ENCODE measurements at regions not wholly inside any gene's neighbourhood (a gene's known extent, or its start where the extent isn't known, plus 50 kb on each side); places are given as distances from the start of the nearest gene placed in this dataset.

- TF ChIP-seq, protein P1, sequence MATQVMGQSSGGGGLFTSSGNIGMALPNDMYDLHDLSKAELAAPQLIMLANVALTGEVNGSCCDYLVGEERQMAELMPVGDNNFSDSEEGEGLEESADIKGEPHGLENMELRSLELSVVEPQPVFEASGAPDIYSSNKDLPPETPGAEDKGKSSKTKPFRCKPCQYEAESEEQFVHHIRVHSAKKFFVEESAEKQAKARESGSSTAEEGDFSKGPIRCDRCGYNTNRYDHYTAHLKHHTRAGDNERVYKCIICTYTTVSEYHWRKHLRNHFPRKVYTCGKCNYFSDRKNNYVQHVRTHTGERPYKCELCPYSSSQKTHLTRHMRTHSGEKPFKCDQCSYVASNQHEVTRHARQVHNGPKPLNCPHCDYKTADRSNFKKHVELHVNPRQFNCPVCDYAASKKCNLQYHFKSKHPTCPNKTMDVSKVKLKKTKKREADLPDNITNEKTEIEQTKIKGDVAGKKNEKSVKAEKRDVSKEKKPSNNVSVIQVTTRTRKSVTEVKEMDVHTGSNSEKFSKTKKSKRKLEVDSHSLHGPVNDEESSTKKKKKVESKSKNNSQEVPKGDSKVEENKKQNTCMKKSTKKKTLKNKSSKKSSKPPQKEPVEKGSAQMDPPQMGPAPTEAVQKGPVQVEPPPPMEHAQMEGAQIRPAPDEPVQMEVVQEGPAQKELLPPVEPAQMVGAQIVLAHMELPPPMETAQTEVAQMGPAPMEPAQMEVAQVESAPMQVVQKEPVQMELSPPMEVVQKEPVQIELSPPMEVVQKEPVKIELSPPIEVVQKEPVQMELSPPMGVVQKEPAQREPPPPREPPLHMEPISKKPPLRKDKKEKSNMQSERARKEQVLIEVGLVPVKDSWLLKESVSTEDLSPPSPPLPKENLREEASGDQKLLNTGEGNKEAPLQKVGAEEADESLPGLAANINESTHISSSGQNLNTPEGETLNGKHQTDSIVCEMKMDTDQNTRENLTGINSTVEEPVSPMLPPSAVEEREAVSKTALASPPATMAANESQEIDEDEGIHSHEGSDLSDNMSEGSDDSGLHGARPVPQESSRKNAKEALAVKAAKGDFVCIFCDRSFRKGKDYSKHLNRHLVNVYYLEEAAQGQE (IDR thresholded peaks at IDR 0.05; ENCODE audit: insufficient read depth in 1 of 2, low read depth in 2 of 2, low read length in 1 of 2) = no peak
- TF ChIP-seq POLR2AphosphoS5 (IDR thresholded peaks at IDR 0.05; ENCODE audit: low read depth, low read length) = no peak
- no peak for TF ChIP-seq SIN3A (IDR thresholded peaks at IDR 0.05; ENCODE audit: borderline replicate concordance, insufficient read depth, low read depth, low read length)
- no peak for TF ChIP-seq TCF7L2 (IDR thresholded peaks at IDR 0.05; ENCODE audit: low read depth, low read length)
- TF ChIP-seq, protein P2, sequence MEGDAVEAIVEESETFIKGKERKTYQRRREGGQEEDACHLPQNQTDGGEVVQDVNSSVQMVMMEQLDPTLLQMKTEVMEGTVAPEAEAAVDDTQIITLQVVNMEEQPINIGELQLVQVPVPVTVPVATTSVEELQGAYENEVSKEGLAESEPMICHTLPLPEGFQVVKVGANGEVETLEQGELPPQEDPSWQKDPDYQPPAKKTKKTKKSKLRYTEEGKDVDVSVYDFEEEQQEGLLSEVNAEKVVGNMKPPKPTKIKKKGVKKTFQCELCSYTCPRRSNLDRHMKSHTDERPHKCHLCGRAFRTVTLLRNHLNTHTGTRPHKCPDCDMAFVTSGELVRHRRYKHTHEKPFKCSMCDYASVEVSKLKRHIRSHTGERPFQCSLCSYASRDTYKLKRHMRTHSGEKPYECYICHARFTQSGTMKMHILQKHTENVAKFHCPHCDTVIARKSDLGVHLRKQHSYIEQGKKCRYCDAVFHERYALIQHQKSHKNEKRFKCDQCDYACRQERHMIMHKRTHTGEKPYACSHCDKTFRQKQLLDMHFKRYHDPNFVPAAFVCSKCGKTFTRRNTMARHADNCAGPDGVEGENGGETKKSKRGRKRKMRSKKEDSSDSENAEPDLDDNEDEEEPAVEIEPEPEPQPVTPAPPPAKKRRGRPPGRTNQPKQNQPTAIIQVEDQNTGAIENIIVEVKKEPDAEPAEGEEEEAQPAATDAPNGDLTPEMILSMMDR (IDR thresholded peaks at IDR 0.05) = no peak
- Histone ChIP-seq H3K36me3 (ENCODE audit: control insufficient read depth, insufficient read depth, low read length) (no peaks in the 10 kb centered on the region), H3K4me1 (ENCODE audit: control insufficient read depth, insufficient read depth, low read length) (no peaks in the 10 kb centered on the region), H3K4me3 (ENCODE audit: low read depth in 2 of 2, low read length in 2 of 2) (no peak overlapping the region), H3K27ac (ENCODE audit: low read length) (no peak overlapping the region), H3K9me3 (ENCODE audit: control insufficient read depth, insufficient read depth, low read depth, low read length) (peaks cover 2% of the 10 kb centered on the region; the same call in 1 of the 2 replicates), H3K27me3 (ENCODE audit: control insufficient read depth, insufficient read depth, low read length) (no peaks in the 10 kb centered on the region)
- intact Hi-C loops (cut with micrococcal nuclease; ENCODE audit: unreplicated experiment) (no loop called here), in situ Hi-C loops (cut with HindIII; ENCODE audit: low pct_unique_long_range_greater_than_20kb, low sequenced_read_pairs) (no loop called here)
- no peak for DNase-seq (ENCODE audit: low read depth, low spot score)
- ChIA-PET POLR2A (no interaction called here), CTCF (no interaction called here)
- no peak for ATAC-seq
- no TSS peak for BruUV-seq (replicated peaks)
Observed at GRCh38 chr3:153624310-153625030, 462.4 kb downstream of the RAP2B start.

DNA sequence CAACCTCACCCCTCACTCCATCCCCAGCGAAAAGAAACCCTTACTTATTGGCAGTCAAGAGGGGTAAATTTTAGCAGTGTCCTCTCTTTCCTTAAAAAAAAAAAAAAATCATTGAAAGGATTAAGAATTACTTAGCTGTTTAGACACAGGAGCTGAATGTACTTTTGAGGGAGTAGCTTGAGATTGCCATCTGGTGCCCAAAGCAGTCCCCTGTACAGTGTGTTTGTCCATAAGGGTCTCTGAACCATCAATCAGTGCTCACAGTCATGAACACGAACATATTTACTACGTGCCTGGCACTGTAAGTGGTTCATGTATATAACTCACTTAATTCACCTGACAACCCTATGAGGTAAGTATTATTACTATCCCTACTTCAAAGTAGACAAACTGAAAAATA is 463.5 kb downstream of the RAP2B start:
- intact Hi-C loops (cut with micrococcal nuclease; ENCODE audit: unreplicated experiment) = no loop called here

More for the DNA sequence above, 463.5 kb downstream of the RAP2B start:
- H3K27me3 ChIP-seq (ENCODE audit: control insufficient read depth, insufficient read depth, low read length) = no peaks in the 10 kb centered on the region
- no peak for TF ChIP-seq POLR2AphosphoS5 (IDR thresholded peaks at IDR 0.05; ENCODE audit: low read depth, low read length)
- TF ChIP-seq, protein P2 (IDR thresholded peaks at IDR 0.05) = peak; percentile 9; the same call in 1 of the 2 replicates
- H3K4me3 ChIP-seq (ENCODE audit: low read depth in 2 of 2, low read length in 2 of 2) = no peak overlapping the region
- DNase-seq (ENCODE audit: low read depth, low spot score) (no peak), ATAC-seq (no peak)
- no peak overlapping the region for H3K27ac ChIP-seq (ENCODE audit: low read length)
- H3K4me1 ChIP-seq (ENCODE audit: control insufficient read depth, insufficient read depth, low read length) = no peaks in the 10 kb centered on the region
- no peaks in the 10 kb centered on the region for H3K36me3 ChIP-seq (ENCODE audit: control insufficient read depth, insufficient read depth, low read length)
- no peaks in the 10 kb centered on the region for H3K9me3 ChIP-seq (ENCODE audit: control insufficient read depth, insufficient read depth, low read depth, low read length)
- no TSS peak for BruUV-seq (replicated peaks)
- in situ Hi-C loops (cut with HindIII; ENCODE audit: low pct_unique_long_range_greater_than_20kb, low sequenced_read_pairs) = no loop called here
- ChIA-PET POLR2A (no interaction called here), CTCF (no interaction called here)

Data from Panc1 (cell line).